ENCODE measurements at regions not wholly inside any gene's neighbourhood (a gene's known extent, or its start where the extent isn't known, plus 50 kb on each side); places are given as distances from the start of the nearest gene placed in this dataset.
"Not testable (repeated sequence)": the region's sequence is repeated elsewhere in the genome, so short reads cannot be mapped to it uniquely, and the experiment has no call there.

- not testable (repeated sequence) for DNase-seq
These were observed 182.5 kb upstream of the FAM20C start for GRCh38 chr7:9919-10318.

GRCh38 chr7:32565-33280 lies 159.6 kb upstream of the FAM20C start:
- not testable (repeated sequence) for DNase-seq

GRCh38 chr7:35121-35541 lies 157.2 kb upstream of the FAM20C start:
- not testable (repeated sequence) for DNase-seq

- DNase-seq = not testable (repeated sequence)
These were observed 155.8 kb upstream of the FAM20C start for GRCh38 chr7:36539-36938.

GRCh38 chr7:37656-38055 lies 154.7 kb upstream of the FAM20C start:
- not testable (repeated sequence) for DNase-seq

- not testable (repeated sequence) for DNase-seq
These were observed 153.9 kb upstream of the FAM20C start for GRCh38 chr7:38444-38843.

- not testable (repeated sequence) for DNase-seq
These were observed 152.2 kb upstream of the FAM20C start for GRCh38 chr7:39984-40740.

GRCh38 chr7:40799-41750 lies 151.3 kb upstream of the FAM20C start:
- no peak for DNase-seq

- DNase-seq = no peak
These were observed 150.3 kb upstream of the FAM20C start for GRCh38 chr7:41917-42565.

GRCh38 chr7:43791-44540 lies 148.4 kb upstream of the FAM20C start:
- no peak for DNase-seq

- no peak for DNase-seq
These were observed 147.9 kb upstream of the FAM20C start for GRCh38 chr7:44541-44896.

- no peak for DNase-seq
These were observed 147.0 kb upstream of the FAM20C start for GRCh38 chr7:45106-46090.

- DNase-seq = no peak
These were observed 146.1 kb upstream of the FAM20C start for GRCh38 chr7:46123-46829.

- DNase-seq = no peak
These were observed 145.6 kb upstream of the FAM20C start for GRCh38 chr7:46830-47140.

GRCh38 chr7:51456-52068 lies 140.8 kb upstream of the FAM20C start:
- DNase-seq = no peak

GRCh38 chr7:52100-52499 lies 140.3 kb upstream of the FAM20C start:
- no peak for DNase-seq

- DNase-seq = no peak
These were observed 138.8 kb upstream of the FAM20C start for GRCh38 chr7:53531-53930.

- DNase-seq = no peak
These were observed 137.8 kb upstream of the FAM20C start for GRCh38 chr7:54615-55014.

- no peak for DNase-seq
These were observed 136.6 kb upstream of the FAM20C start for GRCh38 chr7:55690-56248.

Data from NCI-H1092 (cell line).